ENCODE measurements at regions not wholly inside any gene's neighbourhood (a gene's known extent, or its start where the extent isn't known, plus 50 kb on each side); places are given as distances from the start of the nearest gene placed in this dataset.

DNA sequence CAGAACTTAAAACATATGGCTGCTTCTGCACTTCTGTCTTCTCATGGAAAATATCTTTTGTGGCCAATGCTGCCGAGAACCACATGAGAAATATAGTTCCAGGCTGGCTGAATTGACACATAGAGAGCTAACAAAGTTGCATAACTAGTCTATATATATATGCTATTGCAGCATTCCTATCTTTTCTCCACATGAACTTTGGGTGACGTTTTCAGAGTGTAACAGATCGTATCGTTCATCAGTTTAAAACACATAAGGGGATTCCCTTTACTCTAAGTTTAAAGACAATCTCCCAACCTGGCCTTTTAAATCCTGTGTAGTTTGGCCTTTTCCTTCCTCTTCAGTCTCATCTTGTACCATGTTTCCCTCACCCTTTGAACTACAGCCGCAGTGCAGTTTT, 394.2 kb upstream of the CBLB start:
- no peak for TF ChIP-seq CTCF (IDR thresholded peaks at IDR 0.05; ENCODE audit: low read depth, low read length)
- TF ChIP-seq EZH2phosphoT487 (IDR thresholded peaks at IDR 0.05; ENCODE audit: low read depth): no peak
- H3K4me3 ChIP-seq (ENCODE audit: low read length): no peak overlapping the region
- no peak overlapping the region for H3K4me2 ChIP-seq (ENCODE audit: low read length)
- no peaks in the 10 kb centered on the region for H4K20me1 ChIP-seq (ENCODE audit: insufficient read depth, low read length)
- no peaks in the 10 kb centered on the region for H3K79me2 ChIP-seq (ENCODE audit: low read length)
- no peak overlapping the region for H2AFZ ChIP-seq (ENCODE audit: low read depth, low read length)
- no peaks in the 10 kb centered on the region for H3K9me3 ChIP-seq (ENCODE audit: insufficient read depth, low read length)
- H3K4me1 ChIP-seq (ENCODE audit: low read length): no peaks in the 10 kb centered on the region
- no peak overlapping the region for H3K9ac ChIP-seq (ENCODE audit: low read length)
- H3K36me3 ChIP-seq (replicated peaks; ENCODE audit: low read depth, low read length): no peaks in the 10 kb centered on the region
- no peaks in the 10 kb centered on the region for H3K27me3 ChIP-seq (ENCODE audit: low read depth, low read length)
- H3K27ac ChIP-seq (ENCODE audit: low read length): no peak overlapping the region

DNA sequence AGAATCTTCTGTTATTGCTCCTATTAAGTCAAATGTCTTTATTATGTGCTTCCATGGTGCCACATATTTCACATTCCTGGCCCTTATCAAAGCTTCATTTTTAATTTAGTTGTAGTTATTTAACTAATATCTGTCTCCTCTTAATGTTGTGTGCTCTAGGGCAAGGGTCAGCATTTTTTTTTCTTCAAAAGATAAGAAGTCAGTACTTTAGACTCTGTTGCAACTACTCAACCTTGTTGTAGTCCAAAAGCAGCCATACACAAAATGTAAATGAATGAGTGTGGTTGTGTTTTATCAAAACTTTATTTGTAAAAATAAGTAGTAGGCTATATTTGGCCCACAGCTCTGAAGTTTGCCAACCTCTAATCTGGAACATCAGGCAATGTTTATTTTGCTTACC, 394.7 kb upstream of the CBLB start:
- Histone ChIP-seq H3K27me3 (ENCODE audit: low read depth, low read length) (no peaks in the 10 kb centered on the region), H2AFZ (ENCODE audit: low read depth, low read length) (no peak overlapping the region), H3K9ac (ENCODE audit: low read length) (no peak overlapping the region), H4K20me1 (ENCODE audit: insufficient read depth, low read length) (no peaks in the 10 kb centered on the region), H3K79me2 (ENCODE audit: low read length) (no peaks in the 10 kb centered on the region), H3K36me3 (replicated peaks; ENCODE audit: low read depth, low read length) (no peaks in the 10 kb centered on the region), H3K4me3 (ENCODE audit: low read length) (no peak overlapping the region), H3K27ac (ENCODE audit: low read length) (no peak overlapping the region), H3K4me1 (ENCODE audit: low read length) (peaks cover 3% of the 10 kb centered on the region), H3K9me3 (ENCODE audit: insufficient read depth, low read length) (no peaks in the 10 kb centered on the region), H3K4me2 (ENCODE audit: low read length) (no peak overlapping the region)
- no peak for TF ChIP-seq EZH2phosphoT487 (IDR thresholded peaks at IDR 0.05; ENCODE audit: low read depth)
- no peak for TF ChIP-seq CTCF (IDR thresholded peaks at IDR 0.05; ENCODE audit: low read depth, low read length)

DNA sequence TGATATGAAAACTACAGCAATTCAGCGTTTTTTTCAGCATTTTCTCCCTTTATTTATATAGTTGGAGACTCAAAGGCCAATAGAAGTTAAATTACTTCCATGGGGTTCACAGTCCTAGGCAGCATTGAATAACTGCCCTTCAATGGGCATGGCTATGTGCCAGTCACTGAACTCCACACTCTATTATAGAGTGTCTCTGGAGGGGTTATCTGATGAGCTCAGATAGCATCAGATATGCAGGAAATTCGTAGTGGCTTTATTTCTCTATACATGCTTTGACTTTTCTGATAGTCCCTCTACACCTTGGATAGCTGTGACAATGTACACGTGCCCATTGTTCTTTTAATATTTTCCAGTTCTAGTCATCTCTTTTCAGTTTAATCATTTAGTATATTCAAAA, 396.9 kb upstream of the CBLB start:
- no peak overlapping the region for H3K27ac ChIP-seq (ENCODE audit: low read length)
- H3K9me3 ChIP-seq (ENCODE audit: insufficient read depth, low read length): no peaks in the 10 kb centered on the region
- H3K27me3 ChIP-seq (ENCODE audit: low read depth, low read length): no peaks in the 10 kb centered on the region
- no peaks in the 10 kb centered on the region for H3K79me2 ChIP-seq (ENCODE audit: low read length)
- no peaks in the 10 kb centered on the region for H3K36me3 ChIP-seq (replicated peaks; ENCODE audit: low read depth, low read length)
- H3K4me2 ChIP-seq (ENCODE audit: low read length): no peak overlapping the region
- no peak overlapping the region for H3K9ac ChIP-seq (ENCODE audit: low read length)
- H2AFZ ChIP-seq (ENCODE audit: low read depth, low read length): no peak overlapping the region
- TF ChIP-seq EZH2phosphoT487 (IDR thresholded peaks at IDR 0.05; ENCODE audit: low read depth) (no peak), CTCF (IDR thresholded peaks at IDR 0.05; ENCODE audit: low read depth, low read length) (no peak)
- H3K4me3 ChIP-seq (ENCODE audit: low read length): no peak overlapping the region
- H4K20me1 ChIP-seq (ENCODE audit: insufficient read depth, low read length): no peaks in the 10 kb centered on the region
- peaks cover 8% of the 10 kb centered on the region for H3K4me1 ChIP-seq (ENCODE audit: low read length)

GRCh38 chr3:106268696-106269095, 399.9 kb upstream of the CBLB start:
- H4K20me1 ChIP-seq (ENCODE audit: insufficient read depth, low read length): no peaks in the 10 kb centered on the region
- TF ChIP-seq CTCF (IDR thresholded peaks at IDR 0.05; ENCODE audit: low read depth, low read length) (no peak), EZH2phosphoT487 (IDR thresholded peaks at IDR 0.05; ENCODE audit: low read depth) (no peak)
- H3K27me3 ChIP-seq (ENCODE audit: low read depth, low read length): no peaks in the 10 kb centered on the region
- no peaks in the 10 kb centered on the region for H3K79me2 ChIP-seq (ENCODE audit: low read length)
- H3K4me3 ChIP-seq (ENCODE audit: low read length): no peak overlapping the region
- peak overlapping the region; percentile 27 for H3K4me2 ChIP-seq (ENCODE audit: low read length)
- H2AFZ ChIP-seq (ENCODE audit: low read depth, low read length): no peak overlapping the region
- H3K9ac ChIP-seq (ENCODE audit: low read length): no peak overlapping the region
- peaks cover 13% of the 10 kb centered on the region for H3K4me1 ChIP-seq (ENCODE audit: low read length)
- H3K27ac ChIP-seq (ENCODE audit: low read length): no peak overlapping the region
- no peaks in the 10 kb centered on the region for H3K9me3 ChIP-seq (ENCODE audit: insufficient read depth, low read length)
- no peaks in the 10 kb centered on the region for H3K36me3 ChIP-seq (replicated peaks; ENCODE audit: low read depth, low read length)
